ENCODE measurements at regions not wholly inside any gene's neighbourhood (a gene's known extent, or its start where the extent isn't known, plus 50 kb on each side); places are given as distances from the start of the nearest gene placed in this dataset.

DNA sequence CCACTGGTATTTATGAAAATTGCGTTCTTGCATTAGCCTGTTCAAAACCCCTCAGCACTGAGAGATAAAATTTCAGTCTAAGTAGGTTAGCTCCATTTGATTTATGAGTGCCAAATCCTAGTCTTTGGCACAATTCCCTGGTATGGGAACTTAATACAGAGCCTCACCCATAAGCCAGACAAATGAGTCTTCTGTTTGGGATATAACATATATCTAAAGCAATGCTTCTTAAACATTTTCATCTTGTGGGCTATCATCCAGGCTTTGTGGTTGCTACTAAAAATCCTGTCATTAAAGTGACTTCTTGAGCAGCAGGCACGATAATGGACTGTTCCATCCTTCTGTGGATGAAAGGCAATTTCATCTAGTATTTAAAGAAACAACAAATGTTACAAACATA lies 419.5 kb upstream of the ACTBL2 start:
- H3K4me3 ChIP-seq (ENCODE audit: low read length in 2 of 2), result no peak overlapping the region
- intact Hi-C loops (cut with DNase I), result no loop called here
- H3K4me1 ChIP-seq (ENCODE audit: control insufficient read depth in 1 of 2, insufficient read depth in 2 of 2, low read length in 2 of 2), result peaks cover 0 to 8% of the 10 kb centered on the region in 2 donors
- H3K27ac ChIP-seq (ENCODE audit: low read depth in 1 of 2, low read length in 2 of 2), result no peak overlapping the region
- H3K9me3 ChIP-seq (ENCODE audit: control insufficient read depth, low read length), result no peaks in the 10 kb centered on the region
- H3K36me3 ChIP-seq (ENCODE audit: control insufficient read depth in 1 of 2, insufficient read depth in 2 of 2, low read length in 1 of 2), result no peaks in the 10 kb centered on the region
- no peak for DNase-seq
- ATAC-seq (ENCODE audit: low FRiP score), result no peak
- no peaks in the 10 kb centered on the region for H3K27me3 ChIP-seq (ENCODE audit: control insufficient read depth in 1 of 2, insufficient read depth in 2 of 2, low read length in 1 of 2)
- 46 to 51% methylated on average over 2 of the region's 2 CpGs for WGBS, 2 donors

DNA sequence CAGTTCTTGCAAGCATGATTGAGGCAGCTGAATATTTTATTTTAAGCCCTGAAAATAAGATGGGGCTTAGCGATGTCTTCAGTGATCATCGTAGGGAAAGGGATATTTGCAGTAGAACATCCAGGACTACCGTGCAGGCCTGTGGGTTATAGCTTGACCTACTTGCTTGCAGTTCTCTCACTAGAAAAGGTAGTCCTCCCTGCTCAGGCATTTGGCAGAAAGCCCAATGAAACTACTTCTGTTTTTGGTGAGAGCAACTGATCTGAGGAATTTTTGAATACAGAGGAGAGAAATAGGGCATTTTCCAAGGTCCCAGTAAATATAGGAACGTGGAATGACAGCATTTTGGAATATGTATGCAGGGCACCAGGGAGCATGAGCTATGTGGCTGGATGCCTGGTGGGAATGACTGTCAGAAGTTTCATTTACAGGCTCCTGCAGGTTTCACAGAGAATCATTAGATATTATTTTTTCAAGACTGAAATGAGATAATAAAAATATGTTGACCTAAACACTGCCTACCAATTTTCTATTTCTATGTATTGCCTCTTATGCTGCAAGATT lies 417.9 kb upstream of the ACTBL2 start:
- intact Hi-C loops (cut with DNase I), result no loop called here
- DNase-seq, result no peak
- Histone ChIP-seq H3K27ac (ENCODE audit: low read depth in 1 of 2, low read length in 2 of 2) (no peak overlapping the region), H3K4me1 (ENCODE audit: control insufficient read depth in 1 of 2, insufficient read depth in 2 of 2, low read length in 2 of 2) (peaks cover 0 to 4% of the 10 kb centered on the region in 2 donors), H3K9me3 (ENCODE audit: control insufficient read depth, low read length) (no peaks in the 10 kb centered on the region), H3K27me3 (ENCODE audit: control insufficient read depth in 1 of 2, insufficient read depth in 2 of 2, low read length in 1 of 2) (no peaks in the 10 kb centered on the region), H3K36me3 (ENCODE audit: control insufficient read depth in 1 of 2, insufficient read depth in 2 of 2, low read length in 1 of 2) (no peaks in the 10 kb centered on the region), H3K4me3 (ENCODE audit: low read length in 2 of 2) (no peak overlapping the region)
- ATAC-seq (ENCODE audit: low FRiP score), result peak; percentile 19
- 35 to 36% methylated on average over 4 of the region's 4 CpGs for WGBS, 2 donors

DNA sequence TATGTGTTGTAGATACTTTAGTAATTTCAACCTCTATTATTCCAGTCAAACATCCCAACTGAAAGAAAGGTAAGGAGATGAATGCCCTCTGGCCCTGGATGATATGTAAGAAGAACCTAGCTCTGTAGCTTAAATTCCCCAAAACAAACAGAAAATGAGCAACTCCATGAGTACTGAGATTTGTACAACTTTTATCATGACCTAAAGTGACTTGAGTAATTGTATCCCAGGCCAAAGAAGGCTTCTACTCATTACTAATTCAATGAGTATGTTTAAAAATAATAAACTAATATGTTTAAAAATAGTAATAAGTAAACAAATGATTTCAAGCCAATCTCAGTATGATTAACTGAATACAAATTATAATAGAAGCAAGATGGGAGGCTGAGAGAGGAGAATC lies 414.0 kb upstream of the ACTBL2 start:
- intact Hi-C loops (cut with DNase I), result no loop called here
- ATAC-seq (ENCODE audit: low FRiP score), result no peak
- Histone ChIP-seq H3K9me3 (ENCODE audit: control insufficient read depth, low read length) (no peaks in the 10 kb centered on the region), H3K4me3 (ENCODE audit: low read length in 2 of 2) (no peak overlapping the region), H3K36me3 (ENCODE audit: control insufficient read depth in 1 of 2, insufficient read depth in 2 of 2, low read length in 1 of 2) (no peaks in the 10 kb centered on the region), H3K27me3 (ENCODE audit: control insufficient read depth in 1 of 2, insufficient read depth in 2 of 2, low read length in 1 of 2) (no peaks in the 10 kb centered on the region), H3K4me1 (ENCODE audit: control insufficient read depth in 1 of 2, insufficient read depth in 2 of 2, low read length in 2 of 2) (peaks cover 0 to 4% of the 10 kb centered on the region in 2 donors), H3K27ac (ENCODE audit: low read depth in 1 of 2, low read length in 2 of 2) (no peak overlapping the region)
- no peak for DNase-seq

DNA sequence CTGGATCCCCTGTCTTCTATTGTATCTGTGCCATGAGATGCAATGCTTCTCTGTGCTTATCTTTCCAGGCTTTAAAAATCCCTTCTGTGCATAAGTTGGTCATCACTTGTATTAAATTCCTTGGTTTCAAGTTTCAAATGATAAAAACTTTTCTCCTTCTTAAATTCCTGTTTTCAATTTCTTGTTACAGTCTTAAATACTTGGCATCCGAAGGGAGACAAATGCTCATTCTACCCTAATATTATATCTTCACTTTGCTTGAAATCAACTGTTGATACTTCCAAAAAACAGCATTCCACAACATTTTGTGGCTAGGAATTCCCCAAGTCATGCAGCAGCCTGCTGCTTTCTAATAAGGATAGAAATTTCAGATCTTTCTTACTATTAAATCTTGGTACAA lies 413.2 kb upstream of the ACTBL2 start:
- Histone ChIP-seq H3K36me3 (ENCODE audit: control insufficient read depth in 1 of 2, insufficient read depth in 2 of 2, low read length in 1 of 2) (no peaks in the 10 kb centered on the region), H3K4me1 (ENCODE audit: control insufficient read depth in 1 of 2, insufficient read depth in 2 of 2, low read length in 2 of 2) (peaks cover 0 to 4% of the 10 kb centered on the region in 2 donors), H3K27ac (ENCODE audit: low read depth in 1 of 2, low read length in 2 of 2) (no peak overlapping the region), H3K9me3 (ENCODE audit: control insufficient read depth, low read length) (no peaks in the 10 kb centered on the region), H3K27me3 (ENCODE audit: control insufficient read depth in 1 of 2, insufficient read depth in 2 of 2, low read length in 1 of 2) (no peaks in the 10 kb centered on the region), H3K4me3 (ENCODE audit: low read length in 2 of 2) (no peak overlapping the region)
- 68 to 69% methylated on average over 1 of the region's 1 CpG for WGBS, 2 donors
- ATAC-seq (ENCODE audit: low FRiP score) (no peak), DNase-seq (no peak)
- intact Hi-C loops (cut with DNase I), result no loop called here

DNA sequence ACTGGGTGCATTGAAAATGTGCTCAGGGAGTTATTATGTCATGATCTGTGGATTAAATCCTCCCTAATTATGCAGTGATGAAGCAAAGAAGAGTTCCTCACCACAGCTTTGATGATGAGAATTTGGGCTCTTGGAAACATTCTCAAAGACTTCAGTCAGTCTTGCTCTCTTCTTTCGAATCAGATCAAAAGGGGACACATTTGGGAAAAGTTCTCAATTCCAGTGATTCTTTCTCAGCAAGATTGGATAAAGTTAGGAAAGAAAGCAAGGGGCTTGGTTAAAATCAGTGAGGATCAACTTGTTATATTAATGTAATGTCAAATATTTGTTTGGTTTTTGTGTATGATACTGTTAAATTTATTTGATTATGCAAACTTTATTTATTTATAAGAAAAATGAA lies 411.3 kb upstream of the ACTBL2 start:
- intact Hi-C loops (cut with DNase I), result no loop called here
- H3K4me1 ChIP-seq (ENCODE audit: control insufficient read depth in 1 of 2, insufficient read depth in 2 of 2, low read length in 2 of 2), result peaks cover 0 to 3% of the 10 kb centered on the region in 2 donors
- H3K36me3 ChIP-seq (ENCODE audit: control insufficient read depth in 1 of 2, insufficient read depth in 2 of 2, low read length in 1 of 2), result no peaks in the 10 kb centered on the region
- H3K27ac ChIP-seq (ENCODE audit: low read depth in 1 of 2, low read length in 2 of 2), result no peak overlapping the region
- WGBS, 2 donors, result 95 to 100% methylated on average over 1 of the region's 1 CpG
- ATAC-seq (ENCODE audit: low FRiP score) (no peak), DNase-seq (no peak)
- H3K9me3 ChIP-seq (ENCODE audit: control insufficient read depth, low read length), result no peaks in the 10 kb centered on the region
- no peak overlapping the region for H3K4me3 ChIP-seq (ENCODE audit: low read length in 2 of 2)
- H3K27me3 ChIP-seq (ENCODE audit: control insufficient read depth in 1 of 2, insufficient read depth in 2 of 2, low read length in 1 of 2), result no peaks in the 10 kb centered on the region

DNA sequence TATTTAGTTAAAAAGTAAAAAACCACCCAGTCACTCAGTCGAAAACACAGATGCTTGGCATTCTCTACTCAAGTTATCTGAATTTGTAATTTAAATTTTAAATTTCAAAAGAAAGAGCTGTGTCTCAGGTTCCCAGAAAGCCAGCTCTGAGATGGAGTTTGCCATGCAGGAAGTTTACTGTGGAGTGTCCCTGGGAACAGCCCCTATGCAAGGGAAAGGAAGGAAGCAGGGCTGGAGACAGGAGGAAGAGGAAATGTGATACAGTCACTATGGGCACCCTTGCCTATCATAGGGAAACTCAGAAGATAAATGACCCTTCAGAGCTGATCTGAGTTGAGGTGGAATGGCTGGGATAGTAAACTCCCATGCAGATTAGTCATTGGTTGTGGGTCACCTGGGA lies 408.8 kb upstream of the ACTBL2 start:
- WGBS, 2 donors, result 80 to 90% methylated on average over 1 of the region's 1 CpG
- no peak for DNase-seq
- ATAC-seq (ENCODE audit: low FRiP score), result no peak

DNA sequence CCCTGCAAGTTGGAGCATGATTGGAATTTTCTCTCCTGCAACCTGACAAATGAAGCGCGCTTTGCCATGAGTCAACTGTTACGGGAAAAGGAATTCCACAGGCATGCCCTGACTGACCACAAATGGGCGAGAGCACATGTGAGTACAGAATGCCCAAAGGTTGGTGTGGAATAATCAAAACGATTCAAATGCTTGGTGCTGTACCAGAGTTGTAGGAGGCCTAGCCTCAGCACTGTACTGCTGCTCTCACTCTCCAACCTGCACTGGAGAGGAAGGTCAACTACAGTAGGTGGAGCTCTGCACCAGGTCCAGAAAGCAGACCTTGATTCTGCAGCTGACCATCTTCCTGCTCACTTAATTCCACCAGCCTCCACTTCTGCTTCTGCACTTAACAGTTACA lies 406.9 kb upstream of the ACTBL2 start:
- Histone ChIP-seq H3K4me1 (ENCODE audit: control insufficient read depth in 1 of 2, insufficient read depth in 2 of 2, low read length in 2 of 2) (peaks cover 0 to 3% of the 10 kb centered on the region in 2 donors), H3K9me3 (ENCODE audit: control insufficient read depth, low read length) (no peaks in the 10 kb centered on the region), H3K4me3 (ENCODE audit: low read length in 2 of 2) (no peak overlapping the region), H3K36me3 (ENCODE audit: control insufficient read depth in 1 of 2, insufficient read depth in 2 of 2, low read length in 1 of 2) (no peaks in the 10 kb centered on the region), H3K27ac (ENCODE audit: low read depth in 1 of 2, low read length in 2 of 2) (no peak overlapping the region), H3K27me3 (ENCODE audit: control insufficient read depth in 1 of 2, insufficient read depth in 2 of 2, low read length in 1 of 2) (no peaks in the 10 kb centered on the region)
- ATAC-seq (ENCODE audit: low FRiP score), result no peak
- intact Hi-C loops (cut with DNase I), result loop anchor here (5.0 to 10.0 kb wide), 3 partner anchors 105 to 595 kb away; no protein-coding TSS in a partner anchor
- 69 to 72% methylated on average over 5 of the region's 5 CpGs for WGBS, 2 donors
- no peak for DNase-seq

More for the DNA sequence above, 408.8 kb upstream of the ACTBL2 start:
- H3K4me1 ChIP-seq (ENCODE audit: control insufficient read depth in 1 of 2, insufficient read depth in 2 of 2, low read length in 2 of 2), result peaks cover 0 to 3% of the 10 kb centered on the region in 2 donors
- no peaks in the 10 kb centered on the region for H3K9me3 ChIP-seq (ENCODE audit: control insufficient read depth, low read length)
- H3K27ac ChIP-seq (ENCODE audit: low read depth in 1 of 2, low read length in 2 of 2), result no peak overlapping the region
- intact Hi-C loops (cut with DNase I), result no loop called here
- H3K27me3 ChIP-seq (ENCODE audit: control insufficient read depth in 1 of 2, insufficient read depth in 2 of 2, low read length in 1 of 2), result no peaks in the 10 kb centered on the region
- H3K4me3 ChIP-seq (ENCODE audit: low read length in 2 of 2), result no peak overlapping the region
- H3K36me3 ChIP-seq (ENCODE audit: control insufficient read depth in 1 of 2, insufficient read depth in 2 of 2, low read length in 1 of 2), result no peaks in the 10 kb centered on the region

DNA sequence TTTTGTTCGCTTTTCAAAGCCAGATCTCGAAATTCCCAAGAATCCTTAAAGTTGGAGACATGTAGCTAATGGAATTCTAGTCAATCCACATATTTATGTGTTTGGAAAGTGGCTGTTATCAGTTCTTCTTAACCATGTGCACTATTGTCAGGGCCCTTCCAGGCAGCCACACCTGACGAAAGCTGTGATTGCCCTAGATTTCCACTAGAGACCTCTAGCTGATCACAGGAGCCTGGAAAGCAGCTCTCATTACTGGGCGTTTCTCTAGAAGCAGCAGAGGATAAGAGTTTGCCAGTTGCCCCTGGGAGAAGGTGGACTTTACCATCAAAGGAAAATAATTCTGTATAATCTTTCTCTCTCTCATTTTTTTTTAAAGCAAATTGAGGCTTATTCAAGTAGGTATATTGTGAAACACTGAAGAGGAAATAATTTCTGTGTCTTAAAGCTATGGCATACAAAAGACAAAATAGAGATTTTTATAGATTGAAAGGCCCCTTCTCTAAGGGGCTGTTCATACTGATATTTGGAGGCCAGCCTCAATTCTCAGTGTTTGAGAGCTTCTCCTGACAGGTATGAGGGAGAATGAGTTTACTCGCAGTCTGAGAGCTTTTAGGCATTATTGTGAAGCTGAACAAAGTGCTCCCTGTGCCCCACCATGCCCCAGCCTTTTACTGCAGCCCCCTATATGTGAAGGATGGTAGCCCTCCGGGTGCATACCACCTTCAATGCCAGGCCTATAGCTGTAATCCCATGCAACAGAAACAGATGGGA lies 405.4 kb upstream of the ACTBL2 start:
- DNase-seq, result peak in 1 of 2 donors; percentile 41
- Histone ChIP-seq H3K27me3 (ENCODE audit: control insufficient read depth in 1 of 2, insufficient read depth in 2 of 2, low read length in 1 of 2) (no peaks in the 10 kb centered on the region), H3K4me3 (ENCODE audit: low read length in 2 of 2) (no peak overlapping the region), H3K27ac (ENCODE audit: low read depth in 1 of 2, low read length in 2 of 2) (no peak overlapping the region), H3K4me1 (ENCODE audit: control insufficient read depth in 1 of 2, insufficient read depth in 2 of 2, low read length in 2 of 2) (peaks cover 0 to 3% of the 10 kb centered on the region in 2 donors), H3K36me3 (ENCODE audit: control insufficient read depth in 1 of 2, insufficient read depth in 2 of 2, low read length in 1 of 2) (no peaks in the 10 kb centered on the region), H3K9me3 (ENCODE audit: control insufficient read depth, low read length) (no peaks in the 10 kb centered on the region)
- no peak for ATAC-seq (ENCODE audit: low FRiP score)
- 31 to 32% methylated on average over 6 of the region's 6 CpGs for WGBS, 2 donors
- intact Hi-C loops (cut with DNase I), result loop anchor here (1.0 to 10.0 kb wide), 5 partner anchors 103 to 593 kb away; partner anchors contain the start of gene PLK2 (in 1 of the 2)

Measured in aorta (tissue), 5 donors.